Activated B cell treated with CpG ODN at 0.5 μM for 24 hours (primary cell): ENCODE measurements at regions not wholly inside any gene's neighbourhood (a gene's known extent, or its start where the extent isn't known, plus 50 kb on each side); places are given as distances from the start of the nearest gene placed in this dataset.

Experiments used
- ATAC-seq: fragments of 200-7000 bp; cut with Tn5 transposase; one replicate; pipeline ENCODE4 v1.10.0; 2021; ENCODE audit warnings: low read depth, mild to moderate bottlenecking, moderate library complexity
- CTCF ChIA-PET: fragments of 350-600 bp; sonication (Branson Sonifier 250); formaldehyde crosslinking; loops from one replicate; lab custom pipeline; 2021; ENCODE audit warnings: antibody characterized with exemption; lab: Charles Lee
- POLR2A ChIA-PET: fragments of 350-600 bp; sonication (Branson Sonifier 250); formaldehyde crosslinking; loops from one replicate; lab custom pipeline; 2021; ENCODE audit warnings: antibody characterized with exemption; lab: Charles Lee
- DNase-seq: peaks from one replicate; pipeline ENCODE4 v3.0.0; 2022
- H3K27ac Mint-ChIP-seq: one replicate; pipeline ENCODE4 v1.8.0; 2020; ENCODE audit warnings: mixed read lengths
- H3K27me3 Mint-ChIP-seq: one replicate; pipeline ENCODE4 v1.8.0; 2021; ENCODE audit warnings: mixed read lengths
- H3K36me3 Mint-ChIP-seq: one replicate; pipeline ENCODE4 v1.8.0; 2021; ENCODE audit warnings: low read depth, mixed read lengths
- H3K4me1 Mint-ChIP-seq: one replicate; pipeline ENCODE4 v1.8.0; 2021; ENCODE audit warnings: mixed read lengths
- H3K4me3 Mint-ChIP-seq: one replicate; pipeline ENCODE4 v1.8.0; 2020; ENCODE audit warnings: mild to moderate bottlenecking, mixed read lengths
- H3K9me3 Mint-ChIP-seq: one replicate; pipeline ENCODE4 v1.8.0; 2020; ENCODE audit warnings: mixed read lengths
- CTCF ChIP-seq: fragments of 200-600 bp; IDR thresholded peaks from one replicate; pipeline ENCODE4 v1.8.0; 2022; ENCODE audit warnings: antibody characterized with exemption, mild to moderate bottlenecking
- intact Hi-C: fragments of 100-400 bp; cut with micrococcal nuclease; formaldehyde crosslinking; loops from one replicate; pipeline ENCODE4 v1.15.1; 2024

- ChIA-PET CTCF (no interaction called here), POLR2A (no interaction called here)
- peaks cover 3% of the 10 kb centered on the region for H3K36me3 Mint-ChIP-seq
- DNase-seq (no peak), ATAC-seq (no peak)
- no peak overlapping the region for H3K4me3 Mint-ChIP-seq
- H3K27ac Mint-ChIP-seq = no peak overlapping the region
- peaks cover 11% of the 10 kb centered on the region for H3K4me1 Mint-ChIP-seq
- TF ChIP-seq CTCF = no peak
- intact Hi-C loops = no loop called here
- peaks cover 16% of the 10 kb centered on the region for H3K27me3 Mint-ChIP-seq
- peaks cover 12% of the 10 kb centered on the region for H3K9me3 Mint-ChIP-seq
These were observed 66.4 kb downstream of the ZNF503 start for GRCh38 chr10:75335191-75335590.

GRCh38 chr10:75334720-75335119 lies 66.8 kb downstream of the ZNF503 start:
- TF ChIP-seq CTCF = no peak
- POLR2A ChIA-PET = no interaction called here
- Mint-ChIP-seq H3K9me3 (peaks cover 12% of the 10 kb centered on the region), H3K36me3 (peaks cover 3% of the 10 kb centered on the region), H3K4me3 (no peak overlapping the region), H3K27me3 (peaks cover 21% of the 10 kb centered on the region), H3K4me1 (peaks cover 11% of the 10 kb centered on the region), H3K27ac (no peak overlapping the region)
- DNase-seq (no peak), ATAC-seq (no peak)
- intact Hi-C loops = no loop called here
- CTCF ChIA-PET = no interaction called here

- intact Hi-C loops = no loop called here
- H3K4me1 Mint-ChIP-seq = peaks cover 11% of the 10 kb centered on the region
- no peak overlapping the region for H3K4me3 Mint-ChIP-seq
- DNase-seq (no peak), ATAC-seq (no peak)
- H3K27me3 Mint-ChIP-seq = peaks cover 26% of the 10 kb centered on the region
- TF ChIP-seq CTCF = no peak
- ChIA-PET POLR2A (no interaction called here), CTCF (no interaction called here)
- H3K9me3 Mint-ChIP-seq = peaks cover 12% of the 10 kb centered on the region
- H3K27ac Mint-ChIP-seq = no peak overlapping the region
- peaks cover 3% of the 10 kb centered on the region for H3K36me3 Mint-ChIP-seq
These were observed 69.5 kb downstream of the ZNF503 start for GRCh38 chr10:75332081-75332480.

- H3K27ac Mint-ChIP-seq = no peak overlapping the region
- DNase-seq (no peak), ATAC-seq (no peak)
- peaks cover 3% of the 10 kb centered on the region for H3K36me3 Mint-ChIP-seq
- H3K4me3 Mint-ChIP-seq = no peak overlapping the region
- ChIA-PET POLR2A (no interaction called here), CTCF (no interaction called here)
- intact Hi-C loops = no loop called here
- peaks cover 7% of the 10 kb centered on the region for H3K4me1 Mint-ChIP-seq
- no peak for TF ChIP-seq CTCF
- peaks cover 26% of the 10 kb centered on the region for H3K27me3 Mint-ChIP-seq
- peaks cover 11% of the 10 kb centered on the region for H3K9me3 Mint-ChIP-seq
These were observed 70.5 kb downstream of the ZNF503 start for GRCh38 chr10:75331081-75331480.

GRCh38 chr10:75329190-75329745 lies 72.3 kb downstream of the ZNF503 start:
- Mint-ChIP-seq H3K27ac (no peak overlapping the region), H3K4me1 (no peaks in the 10 kb centered on the region), H3K27me3 (peaks cover 26% of the 10 kb centered on the region), H3K9me3 (no peaks in the 10 kb centered on the region), H3K4me3 (no peak overlapping the region), H3K36me3 (no peaks in the 10 kb centered on the region)
- TF ChIP-seq CTCF = no peak
- intact Hi-C loops = no loop called here
- ATAC-seq (no peak), DNase-seq (no peak)
- CTCF ChIA-PET = no interaction called here
- POLR2A ChIA-PET = no interaction called here
